PFSK-1 (cell line): ENCODE measurements at regions not wholly inside any gene's neighbourhood (a gene's known extent, or its start where the extent isn't known, plus 50 kb on each side); places are given as distances from the start of the nearest gene placed in this dataset.

Source experiments
- FOXP2 ChIP-seq: optimal IDR thresholded peaks from 2 replicates; pipeline ENCODE3; 2011; ENCODE audit warnings: borderline replicate concordance, control low read depth, inconsistent platforms; ENCODE audit not compliant: insufficient read depth; ENCODE audit errors: extremely low read length, extremely low read depth
- POLR2AphosphoS5 ChIP-seq: IDR thresholded peaks from 2 replicates; pipeline ENCODE4 v1.6.1; 2012; ENCODE audit warnings: low read depth, mild to moderate bottlenecking, control low read depth, low read length, moderate library complexity
- REST ChIP-seq, 2 experiments: IDR thresholded peaks; 2 replicates each; pipeline versions ENCODE4 v1.6.1 to v1.8.0; 2011 to 2012; ENCODE audit warnings: low read depth in 2 of 2, low read length in 2 of 2, control low read depth in 1 of 2, inconsistent platforms in 1 of 2, mild to moderate bottlenecking in 1 of 2, moderate library complexity in 1 of 2; ENCODE audit not compliant: insufficient read depth in 1 of 2
- SIN3A ChIP-seq: IDR thresholded peaks from 2 replicates; pipeline ENCODE4 v1.6.1; 2012; ENCODE audit warnings: mild to moderate bottlenecking, low read length, moderate library complexity, borderline replicate concordance; ENCODE audit not compliant: insufficient read depth
- TAF1 ChIP-seq: IDR thresholded peaks from 2 replicates; pipeline ENCODE4 v1.6.1; 2012; ENCODE audit warnings: low read length, control low read depth, borderline replicate concordance; ENCODE audit not compliant: insufficient read depth

- TF ChIP-seq FOXP2 (no peak), REST (IDR thresholded peaks at IDR 0.05; ENCODE audit: insufficient read depth in 1 of 2, low read depth in 2 of 2, low read length in 2 of 2) (no peak), POLR2AphosphoS5 (no peak), TAF1 (no peak), SIN3A (no peak)
These were observed 1597.1 kb downstream of the ADGRL3 start for GRCh38 chr4:62797221-62797620.

- TF ChIP-seq FOXP2 (no peak), TAF1 (no peak), POLR2AphosphoS5 (no peak), SIN3A (no peak), REST (IDR thresholded peaks at IDR 0.05; ENCODE audit: insufficient read depth in 1 of 2, low read depth in 2 of 2, low read length in 2 of 2) (no peak)
These were observed 1591.3 kb downstream of the ADGRL3 start for GRCh38 chr4:62791386-62791785.

GRCh38 chr4:62771983-62772557, 1571.9 kb downstream of the ADGRL3 start:
- TF ChIP-seq FOXP2 (no peak), SIN3A (no peak), REST (IDR thresholded peaks at IDR 0.05; ENCODE audit: insufficient read depth in 1 of 2, low read depth in 2 of 2, low read length in 2 of 2) (no peak), POLR2AphosphoS5 (no peak), TAF1 (no peak)

DNA sequence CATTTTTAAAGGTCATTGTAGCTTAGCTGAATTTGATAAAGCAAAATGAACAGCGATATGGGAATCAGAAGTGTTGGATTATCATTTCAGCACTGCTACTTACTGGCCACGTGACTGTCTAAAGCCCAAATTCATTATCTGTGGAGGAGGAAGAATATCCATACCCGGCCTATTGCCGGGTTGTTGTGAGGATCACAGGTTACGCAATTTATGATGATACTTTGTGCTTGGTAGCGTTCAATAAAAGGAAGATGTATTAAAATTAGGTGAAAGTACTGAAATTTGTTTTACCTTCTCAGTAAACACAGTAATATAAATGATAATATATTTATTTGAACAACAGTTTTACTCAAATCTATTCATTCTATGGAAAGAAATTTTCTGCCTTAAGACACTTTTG, 1540.2 kb downstream of the ADGRL3 start:
- TF ChIP-seq SIN3A (no peak), TAF1 (no peak), POLR2AphosphoS5 (no peak), FOXP2 (no peak), REST (IDR thresholded peaks at IDR 0.05; ENCODE audit: insufficient read depth in 1 of 2, low read depth in 2 of 2, low read length in 2 of 2) (no peak)

GRCh38 chr4:62717154-62717553, 1517.0 kb downstream of the ADGRL3 start:
- TF ChIP-seq REST (IDR thresholded peaks at IDR 0.05; ENCODE audit: insufficient read depth in 1 of 2, low read depth in 2 of 2, low read length in 2 of 2) = no peak
- TF ChIP-seq TAF1 = no peak
- TF ChIP-seq FOXP2 = no peak
- TF ChIP-seq SIN3A = no peak
- no peak for TF ChIP-seq POLR2AphosphoS5
